HG03064 (cell line): ENCODE measurements at regions not wholly inside any gene's neighbourhood (a gene's known extent, or its start where the extent isn't known, plus 50 kb on each side); places are given as distances from the start of the nearest gene placed in this dataset.
"Not testable (repeated sequence)": the region's sequence is repeated elsewhere in the genome, so short reads cannot be mapped to it uniquely, and the experiment has no call there.

Experiments used
- ATAC-seq: cut with Tn5 transposase; IDR thresholded peaks from one replicate; pipeline ENCODE4 v1.9.1; 2021; ENCODE audit warnings: low read depth; ENCODE audit not compliant: unreplicated experiment

GRCh38 chr15:93348711-93349545 lies 259.9 kb upstream of the RGMA start:
- ATAC-seq: no peak

- ATAC-seq: no peak
Observed at GRCh38 chr15:93347986-93348385, 259.0 kb upstream of the RGMA start.

GRCh38 chr15:93345981-93346380 lies 257.0 kb upstream of the RGMA start:
- no peak for ATAC-seq

GRCh38 chr15:93343402-93343801 lies 254.4 kb upstream of the RGMA start:
- ATAC-seq: not testable (repeated sequence)

- ATAC-seq: no peak
Observed at GRCh38 chr15:93341164-93341563, 252.2 kb upstream of the RGMA start.

- ATAC-seq: no peak
Observed at GRCh38 chr15:93340406-93340805, 251.4 kb upstream of the RGMA start.

- ATAC-seq: no peak
Observed at GRCh38 chr15:93333796-93334195, 244.8 kb upstream of the RGMA start.

- ATAC-seq: not testable (repeated sequence)
Observed at GRCh38 chr15:93333126-93333525, 244.1 kb upstream of the RGMA start.

GRCh38 chr15:93332168-93332553 lies 243.2 kb upstream of the RGMA start:
- no peak for ATAC-seq

- ATAC-seq: no peak
Observed at GRCh38 chr15:93331545-93332167, 242.6 kb upstream of the RGMA start.

GRCh38 chr15:93330912-93331544 lies 242.0 kb upstream of the RGMA start:
- ATAC-seq: no peak

GRCh38 chr15:93327364-93327763 lies 238.4 kb upstream of the RGMA start:
- no peak for ATAC-seq

GRCh38 chr15:93324186-93324975 lies 235.4 kb upstream of the RGMA start:
- ATAC-seq: no peak

GRCh38 chr15:93321881-93322282 lies 232.9 kb upstream of the RGMA start:
- ATAC-seq: no peak

- ATAC-seq: no peak
Observed at GRCh38 chr15:93319121-93319814, 230.3 kb upstream of the RGMA start.

GRCh38 chr15:93317772-93318171 lies 228.8 kb upstream of the RGMA start:
- ATAC-seq: no peak

- ATAC-seq: no peak
Observed at GRCh38 chr15:93314245-93314644, 225.2 kb upstream of the RGMA start.

- ATAC-seq: no peak
Observed at GRCh38 chr15:93312891-93313486, 224.0 kb upstream of the RGMA start.

- no peak for ATAC-seq
Observed at GRCh38 chr15:93311620-93312019, 222.6 kb upstream of the RGMA start.
